Testis (tissue), 2 donors: ENCODE measurements at regions not wholly inside any gene's neighbourhood (a gene's known extent, or its start where the extent isn't known, plus 50 kb on each side); places are given as distances from the start of the nearest gene placed in this dataset.

ENCODE experiments used
- DNase-seq: peaks from one replicate; pipeline ENCODE4 v3.0.0-alpha.2; 2019
- H3K27ac ChIP-seq, 2 donors: fragments of 200-600 bp; sonication (generic); one replicate each; pipeline ENCODE4 v1.5.1; 2019
- H3K27me3 ChIP-seq: fragments of 200-600 bp; sonication (generic); one replicate; pipeline ENCODE4 v1.5.1; 2019
- H3K36me3 ChIP-seq: fragments of 200-600 bp; sonication (generic); one replicate; pipeline ENCODE4 v1.5.1; 2017; ENCODE audit warnings: low read depth; ENCODE audit errors: missing control alignments
- H3K4me1 ChIP-seq: fragments of 200-600 bp; sonication (generic); one replicate; pipeline ENCODE4 v1.5.1; 2019
- H3K4me3 ChIP-seq, 2 donors: fragments of 200-600 bp; sonication (generic); one replicate each; pipeline ENCODE4 v1.5.1; 2017 to 2019
- H3K9me3 ChIP-seq: fragments of 200-600 bp; sonication (generic); one replicate; pipeline ENCODE4 v1.5.1; 2017
- CTCF ChIP-seq, 3 experiments: fragments of 450-650 bp in 2 of 3; fragments of 200-600 bp in 1 of 3; sonication (generic) in 1 of 3; IDR thresholded peaks; one replicate each; pipeline ENCODE4 v1.5.1; 2016 to 2019; ENCODE audit warnings: antibody characterized with exemption in 3 of 3, mild to moderate bottlenecking in 2 of 3, moderate library complexity in 1 of 3
- POLR2A ChIP-seq: fragments of 450-650 bp; IDR thresholded peaks from one replicate; pipeline ENCODE4 v1.6.1; 2017; ENCODE audit warnings: antibody characterized with exemption, mild to moderate bottlenecking, moderate library complexity
- WGBS, 2 donors: methylation state at CpG; one replicate each; pipeline ENCODE4 v1.1.5; 2018; 5-methylcytosine and 5-hydroxymethylcytosine counted together
- intact Hi-C: fragments of 100-400 bp; cut with DNase I; formaldehyde crosslinking; loops from one replicate; pipeline ENCODE4 v1.15.1; 2023; ENCODE audit warnings: low total_unique reads

GRCh38 chr5:125148706-125149105, 402.3 kb upstream of the ZNF608 start:
- H3K4me1 ChIP-seq, result no peaks in the 10 kb centered on the region
- no peak overlapping the region for H3K4me3 ChIP-seq
- H3K27me3 ChIP-seq, result no peaks in the 10 kb centered on the region
- no peak for DNase-seq
- intact Hi-C loops, result no loop called here
- TF ChIP-seq POLR2A, result no peak
- TF ChIP-seq CTCF (IDR thresholded peaks at IDR 0.05), result no peak
- H3K27ac ChIP-seq, result no peak overlapping the region
- no peaks in the 10 kb centered on the region for H3K9me3 ChIP-seq
- WGBS, 2 donors, result 80 to 91% methylated on average over 3 of the region's 3 CpGs
- no peaks in the 10 kb centered on the region for H3K36me3 ChIP-seq

- 53 to 89% methylated on average over 3 of the region's 3 CpGs for WGBS, 2 donors
- H3K27ac ChIP-seq, result no peak overlapping the region
These were observed 402.7 kb upstream of the ZNF608 start for GRCh38 chr5:125149110-125149509.

GRCh38 chr5:125149527-125149926, 403.1 kb upstream of the ZNF608 start:
- Histone ChIP-seq H3K4me1 (no peaks in the 10 kb centered on the region), H3K4me3 (no peak overlapping the region), H3K27ac (no peak overlapping the region), H3K9me3 (no peaks in the 10 kb centered on the region), H3K36me3 (no peaks in the 10 kb centered on the region), H3K27me3 (no peaks in the 10 kb centered on the region)
- intact Hi-C loops, result no loop called here
- 72 to 81% methylated on average over 4 of the region's 4 CpGs for WGBS, 2 donors
- no peak for DNase-seq
- TF ChIP-seq POLR2A, result no peak
- no peak for TF ChIP-seq CTCF (IDR thresholded peaks at IDR 0.05)

More at GRCh38 chr5:125149110-125149509, 402.7 kb upstream of the ZNF608 start:
- TF ChIP-seq CTCF (IDR thresholded peaks at IDR 0.05) (no peak), POLR2A (no peak)
- intact Hi-C loops, result no loop called here
- Histone ChIP-seq H3K4me1 (no peaks in the 10 kb centered on the region), H3K27me3 (no peaks in the 10 kb centered on the region), H3K36me3 (no peaks in the 10 kb centered on the region), H3K9me3 (no peaks in the 10 kb centered on the region), H3K4me3 (no peak overlapping the region)
- DNase-seq, result no peak

GRCh38 chr5:125150041-125150669, 403.7 kb upstream of the ZNF608 start:
- Histone ChIP-seq H3K27ac (no peak overlapping the region), H3K9me3 (no peaks in the 10 kb centered on the region), H3K4me3 (no peak overlapping the region), H3K36me3 (no peaks in the 10 kb centered on the region), H3K4me1 (no peaks in the 10 kb centered on the region), H3K27me3 (no peaks in the 10 kb centered on the region)
- 66 to 76% methylated on average over 3 of the region's 3 CpGs for WGBS, 2 donors
- DNase-seq, result no peak
- intact Hi-C loops, result no loop called here
- no peak for TF ChIP-seq POLR2A
- TF ChIP-seq CTCF (IDR thresholded peaks at IDR 0.05), result no peak
